ENCODE measurements at regions not wholly inside any gene's neighbourhood (a gene's known extent, or its start where the extent isn't known, plus 50 kb on each side); places are given as distances from the start of the nearest gene placed in this dataset.

GRCh38 chr11:95367726-95368125 is 136.7 kb upstream of the SESN3 start:
- no peaks in the 10 kb centered on the region for H3K9me3 ChIP-seq (replicated peaks)
- H3K4me3 ChIP-seq, result no peak overlapping the region
- TF ChIP-seq, protein P1, sequence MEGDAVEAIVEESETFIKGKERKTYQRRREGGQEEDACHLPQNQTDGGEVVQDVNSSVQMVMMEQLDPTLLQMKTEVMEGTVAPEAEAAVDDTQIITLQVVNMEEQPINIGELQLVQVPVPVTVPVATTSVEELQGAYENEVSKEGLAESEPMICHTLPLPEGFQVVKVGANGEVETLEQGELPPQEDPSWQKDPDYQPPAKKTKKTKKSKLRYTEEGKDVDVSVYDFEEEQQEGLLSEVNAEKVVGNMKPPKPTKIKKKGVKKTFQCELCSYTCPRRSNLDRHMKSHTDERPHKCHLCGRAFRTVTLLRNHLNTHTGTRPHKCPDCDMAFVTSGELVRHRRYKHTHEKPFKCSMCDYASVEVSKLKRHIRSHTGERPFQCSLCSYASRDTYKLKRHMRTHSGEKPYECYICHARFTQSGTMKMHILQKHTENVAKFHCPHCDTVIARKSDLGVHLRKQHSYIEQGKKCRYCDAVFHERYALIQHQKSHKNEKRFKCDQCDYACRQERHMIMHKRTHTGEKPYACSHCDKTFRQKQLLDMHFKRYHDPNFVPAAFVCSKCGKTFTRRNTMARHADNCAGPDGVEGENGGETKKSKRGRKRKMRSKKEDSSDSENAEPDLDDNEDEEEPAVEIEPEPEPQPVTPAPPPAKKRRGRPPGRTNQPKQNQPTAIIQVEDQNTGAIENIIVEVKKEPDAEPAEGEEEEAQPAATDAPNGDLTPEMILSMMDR (IDR thresholded peaks at IDR 0.05; ENCODE audit: borderline replicate concordance), result no peak
- DNase-seq, result no peak
- H3K4me1 ChIP-seq, result no peaks in the 10 kb centered on the region
- no peaks in the 10 kb centered on the region for H3K36me3 ChIP-seq
- no peak overlapping the region for H3K27ac ChIP-seq (replicated peaks)
- H3K27me3 ChIP-seq (ENCODE audit: low read depth), result no peaks in the 10 kb centered on the region
- intact Hi-C loops (cut with micrococcal nuclease), result no loop called here

DNA sequence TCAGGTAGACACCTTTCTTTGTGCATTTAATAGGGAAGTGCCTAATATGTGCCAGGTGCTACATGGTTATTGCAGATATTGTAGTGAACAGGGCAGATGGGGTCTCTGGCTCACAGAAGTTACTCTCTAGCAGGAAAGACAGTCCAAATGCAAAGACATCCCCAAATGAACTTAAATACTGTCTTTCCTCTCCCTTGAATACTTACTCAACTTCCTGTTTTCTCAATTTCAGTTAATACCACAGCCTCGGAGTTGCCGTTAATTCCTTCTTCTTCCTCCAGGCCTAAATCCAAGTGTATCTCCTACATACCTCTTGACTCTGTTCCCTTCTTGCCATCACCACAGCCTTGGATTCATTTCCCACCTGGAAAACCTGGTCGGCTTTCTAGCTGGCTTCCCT is 134.3 kb upstream of the SESN3 start:
- intact Hi-C loops (cut with micrococcal nuclease), result no loop called here
- H3K9me3 ChIP-seq (replicated peaks), result no peaks in the 10 kb centered on the region
- TF ChIP-seq, protein P1 (IDR thresholded peaks at IDR 0.05; ENCODE audit: borderline replicate concordance), result no peak
- no peaks in the 10 kb centered on the region for H3K27me3 ChIP-seq (ENCODE audit: low read depth)
- H3K4me3 ChIP-seq, result no peak overlapping the region
- no peaks in the 10 kb centered on the region for H3K36me3 ChIP-seq
- no peak for DNase-seq
- H3K4me1 ChIP-seq, result no peaks in the 10 kb centered on the region
- H3K27ac ChIP-seq (replicated peaks), result no peak overlapping the region

DNA sequence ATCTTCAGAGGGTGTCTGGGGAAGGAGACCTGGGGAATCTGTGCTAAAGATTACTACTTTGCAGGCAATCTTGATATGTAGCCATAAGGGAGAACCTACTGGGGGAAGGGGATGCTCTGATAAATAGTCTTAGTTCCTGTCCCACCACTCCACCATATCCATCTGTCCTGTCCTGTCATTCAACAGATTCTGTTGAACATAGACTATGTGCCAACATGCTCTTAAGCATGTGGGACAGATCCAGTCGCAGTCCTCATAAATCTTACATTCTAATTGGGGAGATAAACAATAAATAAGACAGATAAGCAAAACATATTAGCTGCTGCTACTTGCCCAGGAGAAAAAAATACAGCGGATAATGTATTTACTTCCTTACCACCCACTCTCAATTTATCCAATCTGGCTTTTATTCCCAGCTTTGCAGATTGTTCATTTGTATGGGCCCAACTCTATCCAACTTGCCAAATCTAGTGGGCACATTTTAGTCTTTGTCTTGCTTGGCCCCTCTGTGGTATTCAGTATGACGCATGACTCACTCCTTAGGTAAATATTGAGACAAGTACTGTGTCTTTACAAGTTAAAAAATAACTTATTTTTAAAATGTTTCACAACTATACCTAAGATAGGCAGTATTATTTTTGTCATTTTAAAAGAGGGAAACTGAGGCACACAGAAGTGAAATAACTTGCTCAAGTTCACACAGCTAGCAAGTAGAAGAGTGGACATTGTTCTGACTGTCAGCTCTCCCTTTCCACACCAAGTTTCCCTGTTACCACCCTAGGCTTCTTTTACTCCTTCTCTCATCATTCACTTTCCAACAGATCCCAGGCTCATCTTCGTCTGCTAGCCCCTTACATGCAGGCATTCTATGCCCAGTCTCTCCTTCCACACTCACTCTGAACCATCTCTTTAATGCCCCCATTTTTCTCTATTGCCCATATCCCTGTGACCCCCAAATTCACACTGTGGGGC is 133.6 kb upstream of the SESN3 start:
- Histone ChIP-seq H3K27ac (replicated peaks) (no peak overlapping the region), H3K36me3 (no peaks in the 10 kb centered on the region), H3K27me3 (ENCODE audit: low read depth) (no peaks in the 10 kb centered on the region), H3K4me3 (no peak overlapping the region), H3K9me3 (replicated peaks) (no peaks in the 10 kb centered on the region), H3K4me1 (peaks cover 2% of the 10 kb centered on the region)
- DNase-seq, result no peak
- intact Hi-C loops (cut with micrococcal nuclease), result no loop called here
- TF ChIP-seq, protein P1 (IDR thresholded peaks at IDR 0.05; ENCODE audit: borderline replicate concordance), result no peak

GRCh38 chr11:95363708-95364107 is 132.7 kb upstream of the SESN3 start:
- no peak overlapping the region for H3K27ac ChIP-seq (replicated peaks)
- H3K36me3 ChIP-seq, result no peaks in the 10 kb centered on the region
- peaks cover 11% of the 10 kb centered on the region for H3K4me1 ChIP-seq
- TF ChIP-seq, protein P1 (IDR thresholded peaks at IDR 0.05; ENCODE audit: borderline replicate concordance), result no peak
- no peak overlapping the region for H3K4me3 ChIP-seq
- no peaks in the 10 kb centered on the region for H3K9me3 ChIP-seq (replicated peaks)
- DNase-seq, result no peak
- H3K27me3 ChIP-seq (ENCODE audit: low read depth), result no peaks in the 10 kb centered on the region
- intact Hi-C loops (cut with micrococcal nuclease), result no loop called here

- H3K27me3 ChIP-seq (ENCODE audit: low read depth), result no peaks in the 10 kb centered on the region
- H3K4me3 ChIP-seq, result no peak overlapping the region
- intact Hi-C loops (cut with micrococcal nuclease), result no loop called here
- peaks cover 16% of the 10 kb centered on the region for H3K4me1 ChIP-seq
- no peaks in the 10 kb centered on the region for H3K9me3 ChIP-seq (replicated peaks)
- TF ChIP-seq, protein P1 (IDR thresholded peaks at IDR 0.05; ENCODE audit: borderline replicate concordance), result no peak
- H3K36me3 ChIP-seq, result no peaks in the 10 kb centered on the region
- H3K27ac ChIP-seq (replicated peaks), result no peak overlapping the region
- no peak for DNase-seq
Observed at GRCh38 chr11:95363164-95363563, 132.2 kb upstream of the SESN3 start.

Data from left ventricle myocardium inferior (tissue), 1 donor.